ENCODE measurements at regions not wholly inside any gene's neighbourhood (a gene's known extent, or its start where the extent isn't known, plus 50 kb on each side); places are given as distances from the start of the nearest gene placed in this dataset.
"Not testable (repeated sequence)": the region's sequence is repeated elsewhere in the genome, so short reads cannot be mapped to it uniquely, and the experiment has no call there.

DNA sequence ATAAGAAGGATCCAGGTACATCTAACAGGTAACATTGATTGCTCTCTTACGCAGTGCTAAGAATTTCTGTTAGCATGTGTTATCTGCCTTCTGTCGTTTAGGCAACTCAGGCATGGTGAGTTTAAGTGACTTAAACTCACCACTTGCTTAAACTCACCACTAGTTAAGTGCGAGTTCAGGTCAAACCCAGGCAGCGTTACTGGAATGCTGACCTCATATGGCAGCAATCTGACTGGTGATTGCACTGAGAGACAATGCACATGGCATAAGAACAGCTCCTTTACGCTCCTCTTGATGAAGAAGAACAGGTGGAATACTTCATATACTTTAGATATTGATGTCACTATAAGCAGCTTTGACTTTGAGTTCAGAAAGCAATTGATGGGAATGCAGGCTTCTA lies 954.1 kb downstream of the SOCS6 start:
- DNase-seq (ENCODE audit: low read depth) = no peak

DNA sequence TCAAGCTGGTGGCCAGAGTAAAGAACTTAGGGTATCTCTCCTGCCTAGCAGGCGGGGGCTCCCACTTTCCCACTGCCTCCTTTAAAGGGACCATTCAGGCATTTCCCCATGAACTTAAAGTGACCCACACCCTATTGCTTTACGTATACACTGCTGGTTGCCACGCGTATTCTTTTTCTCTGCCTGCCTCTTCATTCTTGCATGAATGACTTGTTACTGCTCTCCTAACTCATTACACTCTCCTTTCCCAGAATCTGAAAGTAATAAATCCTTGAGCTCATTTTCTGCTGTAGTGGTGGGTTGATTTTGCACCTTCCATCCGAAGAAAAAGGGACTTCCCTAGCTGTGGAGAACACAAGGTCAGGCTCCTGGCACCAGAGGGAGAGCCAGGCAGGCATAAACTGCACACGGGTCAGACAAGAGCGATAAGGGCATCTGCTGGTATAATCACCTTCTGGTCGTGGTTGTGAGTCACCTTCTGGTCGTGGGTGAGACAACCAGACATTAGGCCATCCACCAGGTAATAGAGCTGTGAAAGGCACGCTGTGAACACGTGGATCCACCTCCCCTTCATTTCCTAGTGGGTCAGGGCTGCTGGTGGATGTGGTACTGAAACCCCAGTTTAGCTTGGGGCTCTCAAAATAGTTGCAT lies 950.3 kb downstream of the SOCS6 start:
- DNase-seq (ENCODE audit: low read depth) = no peak

DNA sequence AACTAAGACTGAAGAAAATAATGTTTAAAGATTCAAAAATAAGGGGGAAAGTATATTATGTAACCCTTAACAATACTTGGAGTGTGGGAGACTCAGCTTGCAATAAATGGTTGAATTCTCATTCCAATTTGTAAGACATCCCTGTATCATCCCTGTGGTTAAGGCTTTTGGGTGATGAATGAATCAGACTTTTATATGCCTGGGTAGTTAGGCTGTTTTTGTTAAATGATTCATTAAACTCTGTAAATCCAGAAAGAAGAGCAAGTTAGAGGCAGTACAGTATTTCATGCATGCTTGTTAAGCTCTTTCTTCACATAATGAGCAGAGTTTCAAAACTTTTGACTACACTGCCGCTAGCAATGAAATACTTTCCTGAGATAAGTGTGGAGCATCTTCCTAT lies 948.8 kb downstream of the SOCS6 start:
- DNase-seq (ENCODE audit: low read depth) = no peak

DNA sequence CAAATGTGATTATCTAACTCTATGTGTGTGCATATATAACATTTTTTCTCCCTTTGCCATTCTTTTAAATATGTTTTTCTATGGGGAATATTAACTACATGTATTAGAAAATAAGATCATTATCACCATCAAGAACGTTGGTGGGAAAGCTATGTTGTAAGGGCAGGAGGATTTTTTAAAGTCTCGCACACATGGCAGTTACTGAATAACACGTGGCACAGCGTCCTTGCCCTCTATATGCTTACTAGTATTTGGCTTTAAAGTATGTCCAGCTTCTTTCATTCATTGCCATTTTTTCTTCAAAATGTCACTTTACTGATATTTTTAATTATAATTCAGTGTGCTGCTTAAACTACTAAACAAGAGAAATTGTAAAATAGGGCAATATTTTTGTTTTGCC lies 944.3 kb downstream of the SOCS6 start:
- no peak for DNase-seq (ENCODE audit: low read depth)

DNA sequence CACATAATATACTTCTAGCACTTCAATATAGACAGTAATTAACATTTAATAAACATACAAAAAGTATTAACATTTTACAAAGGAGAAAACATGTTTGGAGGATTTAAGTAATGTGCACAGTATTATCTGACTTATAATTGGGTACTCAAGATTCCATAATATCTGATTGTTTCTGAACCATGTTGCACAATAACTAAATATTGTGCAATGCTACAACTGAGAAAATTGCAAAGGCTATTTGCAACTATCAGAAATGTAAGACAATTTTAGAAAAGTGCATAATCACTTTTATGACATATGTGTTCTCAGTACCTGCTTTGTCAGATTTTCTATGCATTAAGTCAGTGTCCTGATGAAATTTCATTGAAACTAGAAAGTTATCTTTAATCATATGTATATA lies 934.6 kb downstream of the SOCS6 start:
- DNase-seq (ENCODE audit: low read depth) = no peak

DNA sequence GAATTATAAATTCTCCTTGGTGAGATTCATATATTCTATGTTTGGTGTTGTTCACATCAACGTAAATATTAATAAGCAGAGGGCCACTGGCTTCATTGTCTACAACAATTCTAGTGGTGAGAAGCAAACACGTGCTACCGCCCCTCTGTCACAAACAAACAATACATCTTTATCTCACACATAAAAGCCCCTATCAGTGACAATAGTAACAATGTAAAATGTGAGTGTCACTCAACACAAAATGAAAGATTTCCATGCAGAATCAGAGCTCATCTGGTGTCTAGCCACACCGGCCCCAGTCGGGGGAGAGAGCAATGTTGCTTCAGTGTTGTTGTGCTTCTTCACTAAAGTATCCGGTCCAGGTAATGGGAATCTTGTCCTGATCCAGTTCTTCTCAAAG lies 932.6 kb downstream of the SOCS6 start:
- no peak for DNase-seq (ENCODE audit: low read depth)

DNA sequence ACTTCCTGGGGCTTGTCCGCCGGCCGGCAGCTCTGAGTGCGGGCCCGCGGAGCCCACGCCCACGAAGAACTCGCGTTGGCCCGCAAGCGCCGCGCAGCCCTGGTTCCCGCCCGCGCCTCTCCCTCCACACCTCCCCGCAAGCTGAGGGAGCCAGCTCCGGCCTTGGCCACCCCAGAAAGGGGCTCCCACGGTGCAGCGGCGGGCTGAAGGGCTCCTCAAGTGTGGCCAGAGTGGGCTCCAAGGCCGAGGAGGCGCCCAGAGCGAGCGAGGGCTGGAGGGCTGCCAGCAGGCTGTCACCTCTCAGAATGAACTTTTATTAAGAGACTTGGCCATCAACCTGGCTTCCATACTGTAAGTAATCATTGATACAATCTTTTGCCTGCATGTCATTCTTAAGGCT lies 923.9 kb downstream of the SOCS6 start:
- not testable (repeated sequence) for DNase-seq (ENCODE audit: low read depth)

DNA sequence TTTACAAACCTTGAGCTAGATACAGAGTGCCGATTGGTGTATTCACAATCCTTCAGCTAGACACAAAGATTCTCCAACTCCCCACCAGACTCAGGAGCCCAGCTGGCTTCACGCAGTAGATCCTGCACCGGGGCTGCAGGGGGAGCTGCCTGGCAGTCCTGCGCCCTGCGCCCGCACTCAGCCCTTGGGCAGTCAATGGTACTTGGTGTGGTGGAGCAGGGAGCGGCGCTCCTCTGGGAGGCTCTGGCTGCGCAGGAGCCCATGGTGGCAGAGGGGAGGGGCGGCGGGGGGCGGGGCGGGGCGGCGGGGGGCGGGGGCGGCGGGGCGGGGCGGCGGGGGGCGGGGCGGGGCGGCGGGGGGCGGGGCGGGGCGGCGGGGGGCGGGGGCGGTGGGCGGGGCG lies 923.4 kb downstream of the SOCS6 start:
- DNase-seq (ENCODE audit: low read depth) = no peak

DNA sequence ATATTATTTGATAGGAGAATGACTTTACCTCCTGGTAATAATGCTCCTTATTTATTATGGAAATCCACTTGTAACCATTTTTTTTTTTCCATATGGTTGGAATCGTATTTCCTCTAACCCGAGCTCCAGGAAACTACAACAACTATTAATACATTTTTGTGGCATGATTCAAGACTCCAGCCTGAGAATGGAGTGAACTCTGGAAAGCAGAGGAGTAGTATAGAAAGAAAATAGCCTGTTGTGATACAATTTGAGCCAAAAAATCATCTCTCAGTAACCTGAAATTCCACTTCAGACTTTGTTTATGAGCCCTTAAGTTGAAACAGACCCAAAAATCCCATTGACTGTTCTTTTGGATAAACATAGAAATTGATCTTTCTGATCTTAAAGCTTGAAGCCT lies 921.1 kb downstream of the SOCS6 start:
- DNase-seq (ENCODE audit: low read depth) = no peak

DNA sequence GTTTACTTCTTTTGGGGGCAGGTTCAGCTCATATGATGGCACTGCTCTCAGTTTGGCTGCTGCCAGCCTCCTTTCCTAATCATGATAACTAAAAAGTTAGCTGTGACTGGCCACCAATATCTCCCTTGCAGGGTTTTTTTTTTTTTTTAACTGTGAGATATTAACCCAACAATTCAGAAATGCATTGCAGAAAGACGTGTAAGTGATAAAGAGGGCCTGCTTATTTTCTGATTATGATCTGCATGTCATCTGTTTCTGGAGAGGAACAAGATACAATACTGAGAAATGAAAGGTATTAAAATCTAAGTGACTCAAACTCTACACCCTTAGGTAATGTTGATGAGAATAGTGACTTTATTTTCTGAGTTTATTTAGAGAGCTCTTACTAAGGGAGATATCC lies 905.6 kb downstream of the SOCS6 start:
- no peak for DNase-seq (ENCODE audit: low read depth)

DNA sequence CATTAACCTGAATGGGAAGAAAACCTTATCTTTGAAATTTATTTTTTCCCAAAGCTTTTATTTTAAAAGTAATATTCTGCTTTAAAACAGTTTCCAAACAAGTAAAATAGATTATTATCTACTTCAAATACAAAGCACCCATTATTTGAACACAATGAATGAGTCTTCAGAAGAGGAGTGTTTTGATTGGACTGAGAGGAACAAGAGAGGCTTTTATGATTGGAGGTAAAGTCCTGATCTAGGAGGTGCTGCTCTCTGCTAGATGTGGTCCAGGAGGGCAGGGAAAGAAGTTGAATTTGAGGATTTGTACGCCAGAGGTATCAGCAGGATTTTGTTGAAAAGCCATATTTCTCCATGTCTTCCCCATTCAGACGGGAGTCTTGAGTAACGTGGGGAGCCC lies 900.7 kb downstream of the SOCS6 start:
- no peak for DNase-seq (ENCODE audit: low read depth)

DNA sequence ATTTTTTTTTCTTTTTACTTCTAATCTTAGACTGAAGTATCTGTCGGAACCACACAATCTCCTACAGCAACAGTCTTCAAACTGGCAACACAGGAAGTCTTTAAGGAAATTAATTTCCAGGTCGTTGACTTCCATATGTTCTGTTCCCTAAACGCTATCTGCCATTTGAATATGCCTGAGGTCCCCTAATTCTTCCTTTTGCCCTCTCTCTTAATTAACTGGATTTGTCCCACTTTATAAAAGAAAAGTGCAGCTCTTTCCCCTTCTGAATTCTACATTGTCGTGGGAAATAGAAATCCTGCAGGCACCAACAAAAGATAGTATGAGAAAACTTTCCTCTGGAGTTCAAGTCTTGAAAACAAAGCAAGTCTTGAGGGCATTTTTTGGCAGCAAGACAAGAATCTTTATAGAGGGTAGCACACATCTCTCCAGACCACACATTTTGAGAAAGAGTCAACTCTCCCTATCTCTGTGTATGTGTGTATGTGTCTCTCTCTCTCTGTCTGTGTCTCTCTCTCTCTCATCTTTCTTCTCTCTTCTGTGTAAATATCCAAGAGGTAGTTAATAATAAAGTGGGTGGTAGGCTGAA lies 879.8 kb downstream of the SOCS6 start:
- no peak for DNase-seq (ENCODE audit: low read depth)

DNA sequence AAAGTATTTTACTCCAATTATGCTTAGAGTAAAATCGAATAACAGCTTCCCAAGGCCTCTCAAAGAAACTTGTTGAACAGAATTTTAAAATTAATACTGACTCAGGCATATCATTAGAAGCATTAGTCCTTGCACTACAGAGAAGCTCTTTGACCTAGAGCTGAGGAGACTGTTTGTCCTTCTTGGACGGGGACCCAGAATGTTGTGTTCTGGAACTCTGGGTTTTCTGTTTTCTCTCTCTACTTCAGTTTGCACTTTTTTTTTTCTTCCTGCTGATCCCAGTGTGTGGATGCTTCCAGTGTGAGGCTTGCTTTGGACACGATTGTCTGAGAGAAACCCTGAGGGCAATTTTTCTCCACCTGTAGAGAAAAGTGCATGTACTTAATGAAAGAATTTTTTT lies 847.6 kb downstream of the SOCS6 start:
- no peak for DNase-seq (ENCODE audit: low read depth)

DNA sequence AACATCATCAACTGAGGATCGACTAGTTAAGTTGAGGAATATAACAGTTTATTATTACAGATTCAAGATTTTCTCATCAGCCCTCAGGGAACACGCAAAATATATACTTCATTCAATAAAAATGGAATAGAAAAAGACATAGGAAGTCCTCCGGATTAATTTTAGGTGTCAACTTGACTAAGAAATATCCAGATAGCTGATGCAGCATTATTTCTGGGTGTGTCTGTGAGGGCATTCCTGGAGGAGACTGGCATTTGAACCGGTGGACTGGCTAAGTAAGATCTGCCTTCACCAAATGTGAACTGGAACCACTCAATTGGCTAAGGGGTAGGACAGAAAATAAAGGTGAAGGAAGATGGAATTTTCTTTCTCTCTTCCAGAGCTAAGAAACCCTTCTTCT lies 845.3 kb downstream of the SOCS6 start:
- DNase-seq (ENCODE audit: low read depth) = no peak

DNA sequence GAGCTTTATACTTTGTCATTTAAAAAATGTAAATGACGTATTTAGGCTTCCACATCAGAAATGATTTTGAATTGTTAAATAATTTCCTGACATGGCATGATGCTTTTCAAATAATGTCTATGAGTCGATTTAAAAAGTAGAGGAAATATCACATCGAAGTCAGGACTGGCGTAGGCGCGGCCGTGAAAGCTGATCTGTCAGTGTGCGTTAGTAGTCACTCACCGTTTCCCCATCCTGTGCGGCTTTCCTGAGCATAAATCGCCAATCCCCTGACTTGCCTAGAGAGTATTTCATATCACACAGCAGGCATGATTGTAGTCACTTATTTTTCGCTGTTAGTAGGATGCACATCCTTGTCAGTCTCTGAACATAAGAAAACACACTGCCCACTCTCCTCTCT lies 843.1 kb downstream of the SOCS6 start:
- DNase-seq (ENCODE audit: low read depth) = no peak

DNA sequence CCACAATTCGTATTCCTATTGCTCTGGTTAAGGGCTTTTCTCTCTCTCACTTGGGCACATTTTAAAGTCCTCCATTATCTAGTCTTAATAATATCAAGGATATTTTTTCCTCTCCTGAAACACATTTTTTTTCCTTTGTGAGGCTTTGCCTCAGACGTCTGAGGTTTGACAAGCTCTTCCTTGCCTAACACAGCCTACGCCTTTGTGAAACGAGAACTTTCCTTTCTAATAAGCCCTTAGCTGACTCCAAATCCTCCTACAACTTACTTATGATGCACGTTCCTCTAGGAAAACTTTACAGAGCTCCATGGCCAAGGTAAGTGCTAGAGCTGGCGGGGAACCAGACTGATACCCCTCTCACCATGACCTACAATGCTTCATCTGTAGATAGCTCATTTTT lies 841.5 kb downstream of the SOCS6 start:
- DNase-seq (ENCODE audit: low read depth) = no peak

DNA sequence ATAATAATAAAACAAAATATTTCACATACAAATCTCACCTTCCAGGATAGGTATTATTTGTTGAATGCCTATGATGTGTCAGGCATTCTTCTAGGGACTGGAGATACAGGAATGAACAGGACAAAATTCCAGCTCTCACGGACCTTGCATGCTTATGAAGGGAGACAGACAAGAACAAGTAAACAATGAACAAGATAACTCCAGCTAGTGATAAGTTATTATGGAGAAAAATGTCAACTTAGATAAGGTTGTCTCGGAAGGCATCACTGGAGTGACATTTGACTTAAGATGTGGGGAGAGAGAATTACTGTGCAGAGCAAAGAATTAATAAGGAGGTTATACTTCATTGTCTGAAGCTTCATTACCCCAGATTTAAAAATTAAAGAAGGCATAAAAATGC lies 836.7 kb downstream of the SOCS6 start:
- DNase-seq (ENCODE audit: low read depth) = no peak

DNA sequence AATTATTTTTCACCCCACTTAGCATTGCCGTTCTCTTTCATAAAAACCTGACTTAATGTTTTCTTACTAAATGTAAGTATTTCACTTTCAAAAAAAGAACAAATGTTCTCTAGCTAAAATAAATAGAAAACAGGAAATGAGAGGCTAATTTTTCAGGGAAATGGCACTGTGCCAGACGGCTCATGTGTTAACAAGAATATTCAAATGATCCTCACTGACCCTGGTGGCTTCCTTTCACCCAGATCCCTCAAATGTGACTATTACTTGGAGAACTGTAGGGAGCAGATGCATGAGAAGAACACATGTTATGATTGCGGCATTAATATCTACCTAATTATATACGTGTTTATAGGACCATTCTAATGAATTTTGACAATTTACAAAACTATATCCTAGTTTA lies 827.7 kb downstream of the SOCS6 start:
- DNase-seq (ENCODE audit: low read depth) = no peak

DNA sequence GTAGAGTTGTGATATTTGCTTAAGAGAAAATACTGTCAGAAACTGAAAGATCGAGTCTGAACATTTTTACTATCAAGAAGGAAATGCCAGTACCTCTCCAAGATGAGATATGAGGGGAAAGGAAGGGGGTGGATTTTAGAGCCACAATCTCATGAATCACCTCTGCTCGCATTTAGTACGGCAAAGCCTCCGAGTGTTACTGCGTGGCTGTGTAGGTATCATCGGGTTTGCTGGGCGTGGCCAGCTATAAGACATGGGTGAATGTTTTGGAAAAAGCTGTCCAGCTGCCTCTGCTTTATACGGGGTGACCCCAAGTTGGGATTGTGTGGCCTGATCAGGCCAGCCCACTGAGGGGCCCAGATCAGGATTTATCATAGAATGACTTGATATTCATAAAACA lies 826.4 kb downstream of the SOCS6 start:
- no peak for DNase-seq (ENCODE audit: low read depth)

DNA sequence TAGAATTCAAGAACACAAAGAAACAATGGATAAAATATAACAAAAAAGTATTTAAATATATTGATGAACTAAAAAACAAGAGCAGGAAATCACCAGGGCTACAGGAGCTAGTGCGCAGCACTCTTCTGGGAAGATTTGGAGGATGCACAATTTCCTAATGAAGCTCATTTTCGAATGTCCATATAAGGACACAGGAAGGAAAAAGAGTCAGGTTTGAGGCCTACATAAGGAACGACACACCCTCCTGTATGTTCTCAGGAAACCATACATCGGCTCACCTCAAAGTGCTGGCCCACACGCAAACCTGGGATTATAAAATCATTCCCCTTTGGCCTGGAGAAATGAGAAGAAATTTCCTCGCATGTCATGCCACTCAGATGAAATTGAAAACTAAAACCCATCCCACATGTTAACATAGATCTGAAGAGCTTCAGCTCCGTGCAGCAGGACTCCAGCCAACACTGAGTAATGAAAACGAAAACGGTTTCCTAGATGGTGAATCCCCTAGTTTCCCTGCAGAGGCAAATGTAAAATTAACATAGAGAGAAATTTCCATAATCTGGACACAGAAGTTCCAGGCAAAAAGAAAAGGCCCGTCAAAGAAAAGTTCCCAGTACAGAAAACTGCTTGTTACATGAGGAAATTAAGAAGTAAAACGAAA lies 825.8 kb downstream of the SOCS6 start:
- no peak for DNase-seq (ENCODE audit: low read depth)

DNA sequence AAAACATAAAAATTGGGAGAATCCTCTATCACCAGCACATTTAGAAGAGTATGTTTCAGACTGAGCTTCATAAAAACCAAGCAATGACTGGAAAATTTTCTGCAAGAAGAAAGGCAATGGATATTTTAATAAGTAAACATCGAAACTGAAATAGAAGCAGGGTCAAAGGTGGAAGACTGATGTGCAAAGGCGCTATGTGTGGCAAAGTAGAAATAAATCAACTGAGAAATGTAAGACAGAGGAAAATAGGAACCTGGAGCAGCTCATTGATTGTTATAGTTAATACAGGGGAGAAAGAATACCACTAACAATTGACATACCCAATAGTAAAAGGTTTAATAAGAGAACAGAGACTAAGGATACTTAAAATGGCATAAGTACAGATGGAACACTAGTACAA lies 818.4 kb downstream of the SOCS6 start:
- no peak for DNase-seq (ENCODE audit: low read depth)

DNA sequence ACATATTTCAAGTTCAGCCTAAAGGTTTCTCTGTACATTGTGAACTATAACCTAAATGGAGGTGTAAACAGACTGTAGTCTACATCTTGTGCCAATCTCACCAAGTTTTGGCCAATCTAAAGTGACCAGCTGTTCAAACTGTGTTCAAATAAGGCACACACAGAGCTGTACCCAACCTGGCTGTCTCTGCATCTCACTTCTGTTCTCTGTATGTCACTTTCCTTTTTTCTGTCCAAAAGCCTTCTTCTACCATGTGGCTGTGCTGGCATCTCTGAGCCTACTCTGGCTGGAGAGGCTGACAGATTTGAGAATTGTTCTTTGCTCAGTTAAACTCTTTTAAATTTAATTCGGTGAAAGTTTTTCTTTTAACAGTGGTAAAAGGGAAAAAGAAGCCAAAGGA lies 817.9 kb downstream of the SOCS6 start:
- DNase-seq (ENCODE audit: low read depth) = no peak

DNA sequence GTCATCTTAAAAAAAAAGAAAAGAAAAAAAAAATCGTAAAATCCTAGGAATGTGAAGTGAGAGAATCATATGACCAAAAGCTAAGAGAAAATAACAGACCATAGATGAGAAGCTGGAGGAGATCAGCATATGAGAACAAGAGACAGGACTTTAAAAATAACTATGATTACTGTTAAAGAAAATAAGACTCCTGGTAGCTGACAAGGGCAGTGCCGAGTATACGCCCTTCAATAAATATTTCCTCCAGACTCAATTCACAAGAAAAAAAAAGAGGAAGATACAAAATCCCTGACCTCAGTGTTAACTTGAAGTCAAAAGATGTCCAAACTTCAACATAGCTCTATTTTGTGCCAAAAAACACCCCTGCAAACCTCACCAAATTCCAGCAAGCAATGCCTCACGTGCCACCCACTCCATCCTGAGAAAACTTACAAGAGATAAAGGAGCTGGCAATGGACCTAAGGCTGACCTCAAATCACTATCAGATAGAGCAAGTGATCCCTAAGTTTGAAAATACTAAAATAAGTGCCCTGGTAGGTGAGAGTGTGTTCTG lies 817.2 kb downstream of the SOCS6 start:
- no peak for DNase-seq (ENCODE audit: low read depth)

Data from ELR (cell line).